ENCODE measurements at regions not wholly inside any gene's neighbourhood (a gene's known extent, or its start where the extent isn't known, plus 50 kb on each side); places are given as distances from the start of the nearest gene placed in this dataset.

DNA sequence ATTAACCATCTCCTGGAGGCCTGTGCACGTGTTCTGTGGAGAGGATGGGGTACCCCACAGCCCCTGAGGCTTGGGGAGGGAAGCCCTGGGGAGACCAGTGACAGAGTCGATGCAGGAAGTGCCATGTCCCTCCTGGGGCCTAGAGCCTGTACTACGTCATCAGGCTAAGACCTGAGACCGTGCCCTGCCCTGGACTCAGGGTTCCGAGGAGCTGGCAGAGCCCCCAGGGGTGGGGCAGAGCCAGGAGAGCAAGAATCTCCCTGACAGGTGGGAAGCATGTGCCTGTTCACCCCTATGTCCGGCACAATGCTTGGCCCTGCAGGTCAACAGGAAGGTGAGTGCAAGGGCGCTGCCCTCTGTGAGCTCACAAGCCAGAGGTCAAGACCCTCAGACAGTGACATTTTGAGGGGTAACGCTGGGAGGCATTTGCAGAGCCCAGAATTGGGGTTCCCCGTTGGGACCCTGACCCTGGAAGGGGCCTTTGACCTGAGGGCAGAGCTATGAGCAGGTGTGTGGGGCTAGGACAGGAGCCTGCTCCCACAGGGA is 781.6 kb downstream of the BRD1 start:
- no peak for DNase-seq

DNA sequence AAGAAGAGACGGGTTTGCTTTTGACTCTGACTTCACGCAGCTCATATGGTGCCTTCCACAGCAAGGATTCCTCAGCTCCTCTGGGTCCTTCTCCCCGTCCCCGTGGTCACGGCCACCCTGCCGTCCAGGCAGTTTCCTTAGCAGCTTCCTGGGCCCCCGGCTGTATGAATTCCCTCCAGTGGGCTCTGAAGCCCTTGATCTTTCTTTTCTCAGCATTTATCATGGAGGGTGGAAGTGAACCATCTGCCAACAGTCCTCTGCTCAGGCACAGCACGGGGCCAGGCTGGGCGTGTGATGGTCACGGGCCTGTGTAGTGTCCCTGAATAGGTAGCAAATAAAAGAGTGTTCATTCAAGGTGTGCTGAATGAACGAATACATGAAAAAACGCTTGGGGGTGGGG is 782.4 kb downstream of the BRD1 start:
- no peak for DNase-seq

GRCh38 chr22:49044776-49045175 is 782.9 kb downstream of the BRD1 start:
- no peak for DNase-seq

DNA sequence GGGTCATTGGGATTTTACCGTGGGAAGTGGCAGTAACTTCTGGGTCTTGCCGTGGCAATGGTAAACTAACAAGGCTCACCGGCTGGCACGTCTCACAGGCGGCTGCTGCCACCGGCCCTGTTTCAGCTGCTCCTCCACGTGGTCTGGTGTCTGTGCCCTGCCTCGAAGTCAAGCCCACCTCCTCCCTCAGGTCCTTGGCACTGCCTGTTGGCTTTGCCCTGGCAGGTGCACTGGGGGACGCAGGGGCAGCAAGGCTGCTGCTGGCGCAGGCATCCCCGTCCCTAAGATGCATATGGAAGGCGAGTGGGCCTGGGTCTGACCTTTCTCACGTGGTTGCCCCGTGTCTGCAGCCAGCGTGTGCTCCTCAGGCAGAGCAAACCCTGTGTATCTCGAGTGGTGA is 783.6 kb downstream of the BRD1 start:
- DNase-seq: no peak

- DNase-seq: no peak
Measured at GRCh38 chr22:49042877-49043859, 784.5 kb downstream of the BRD1 start.

DNA sequence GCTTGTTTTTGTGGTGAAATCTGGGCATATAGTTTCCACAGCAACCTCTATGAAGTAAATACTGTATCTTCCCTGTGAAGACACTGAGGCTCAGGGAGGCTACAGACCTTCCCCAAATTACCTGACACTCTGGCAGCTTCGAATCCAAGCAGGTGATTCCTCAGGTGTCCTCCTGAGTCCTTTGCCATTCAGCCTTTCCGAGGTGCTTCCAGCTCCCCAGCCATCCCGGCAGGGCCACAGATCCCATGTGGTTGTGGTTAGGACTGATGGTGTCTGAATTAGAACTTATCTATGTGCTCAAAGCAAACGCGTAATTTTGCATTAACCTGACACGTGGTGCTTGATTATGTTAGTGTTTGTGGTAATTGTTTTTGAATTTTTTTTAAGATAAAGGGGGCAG is 785.6 kb downstream of the BRD1 start:
- DNase-seq: no peak

GRCh38 chr22:49040754-49041467 is 786.8 kb downstream of the BRD1 start:
- DNase-seq: no peak

GRCh38 chr22:49040111-49040510 is 787.6 kb downstream of the BRD1 start:
- no peak for DNase-seq

- no peak for DNase-seq
Measured at GRCh38 chr22:49039625-49040024, 788.0 kb downstream of the BRD1 start.

DNA sequence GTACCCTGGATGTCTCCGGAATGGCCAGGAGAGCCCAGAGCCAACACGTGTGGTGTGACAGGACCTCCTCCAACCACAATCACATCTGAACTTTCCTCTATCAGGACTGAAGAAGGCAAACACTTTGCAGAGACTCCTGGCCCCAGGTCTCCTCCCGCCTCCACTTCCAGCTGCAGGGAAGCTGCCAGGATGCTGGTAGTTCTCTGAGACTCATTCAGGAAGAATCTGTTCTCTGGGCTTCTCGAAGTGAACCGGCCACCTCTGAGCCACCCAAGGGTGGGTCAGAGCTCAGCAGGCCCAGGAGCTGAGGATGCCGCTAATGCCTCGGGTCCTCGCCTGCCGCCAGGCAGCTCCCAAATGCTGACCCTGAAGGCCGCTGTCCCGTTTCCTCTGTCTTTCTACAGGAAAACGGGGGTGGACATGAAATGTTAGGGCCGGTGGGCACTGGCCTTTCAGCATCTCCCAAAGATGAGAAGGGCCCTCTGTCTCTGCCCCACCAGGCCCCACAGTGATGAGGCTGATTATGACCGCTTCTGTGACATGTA is 789.9 kb downstream of the BRD1 start:
- no peak for DNase-seq

GRCh38 chr22:49036513-49036912 is 791.2 kb downstream of the BRD1 start:
- no peak for DNase-seq

- DNase-seq: no peak
Measured at GRCh38 chr22:49035818-49036457, 791.7 kb downstream of the BRD1 start.

- DNase-seq: no peak
Measured at GRCh38 chr22:49034836-49035817, 792.5 kb downstream of the BRD1 start.

DNA sequence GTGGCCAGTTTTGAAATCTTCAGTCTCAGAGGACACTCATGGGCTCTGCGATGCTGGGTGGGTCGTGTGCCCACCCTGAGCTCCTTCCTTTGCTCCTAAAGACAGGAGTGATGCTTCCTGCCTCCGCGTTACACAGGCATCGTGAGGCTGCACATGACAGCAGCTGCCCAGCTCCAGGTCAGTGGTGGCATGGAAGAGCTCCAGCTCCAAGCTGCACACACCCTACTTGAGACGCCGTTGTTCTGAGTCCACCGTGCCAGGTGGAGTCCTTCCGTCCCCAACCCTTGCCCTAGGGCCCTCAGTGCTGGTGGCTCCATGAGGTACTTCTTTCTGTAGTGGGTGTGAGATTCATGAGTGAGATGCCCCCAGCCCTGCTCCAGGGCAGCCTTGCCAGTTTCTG is 794.1 kb downstream of the BRD1 start:
- DNase-seq: no peak

DNA sequence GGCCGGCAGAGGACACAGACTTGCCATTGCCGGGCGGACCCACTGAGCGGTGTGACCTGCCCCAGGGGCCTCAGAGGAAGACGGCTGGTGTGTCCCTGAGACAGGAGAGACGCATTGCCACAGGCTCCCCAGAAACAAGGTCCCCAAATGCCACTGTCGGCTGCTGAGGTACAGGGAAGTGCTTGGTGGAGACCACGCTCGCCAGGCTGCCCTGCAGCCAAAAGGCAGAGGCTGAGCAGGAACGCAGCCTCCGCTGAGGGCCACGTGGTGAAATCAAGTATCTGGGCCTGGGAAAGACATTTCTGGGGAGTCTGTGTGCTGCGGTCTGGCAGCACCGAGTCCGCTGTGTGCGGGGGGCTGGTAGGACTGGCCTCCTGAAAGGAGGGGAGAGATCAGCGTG is 794.9 kb downstream of the BRD1 start:
- DNase-seq: no peak

GRCh38 chr22:49031746-49032330 is 795.8 kb downstream of the BRD1 start:
- DNase-seq: no peak

GRCh38 chr22:49028111-49028510 is 799.6 kb downstream of the BRD1 start:
- DNase-seq: no peak

DNA sequence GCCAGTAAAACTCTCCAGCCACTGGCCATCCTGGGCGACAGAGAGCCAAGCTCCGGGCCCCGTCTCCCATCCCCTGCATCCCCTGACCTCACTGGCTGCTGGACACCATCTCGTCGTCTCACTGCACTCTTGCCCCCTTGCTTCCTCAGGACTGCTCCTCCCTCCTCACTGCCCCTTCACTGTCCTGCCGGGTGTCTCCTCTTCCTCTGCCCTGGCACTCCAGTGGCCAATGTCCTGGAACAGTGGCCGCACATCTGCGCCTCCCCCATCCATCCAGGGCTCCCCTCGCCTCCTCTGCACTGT is 800.4 kb downstream of the BRD1 start:
- no peak for DNase-seq

DNA sequence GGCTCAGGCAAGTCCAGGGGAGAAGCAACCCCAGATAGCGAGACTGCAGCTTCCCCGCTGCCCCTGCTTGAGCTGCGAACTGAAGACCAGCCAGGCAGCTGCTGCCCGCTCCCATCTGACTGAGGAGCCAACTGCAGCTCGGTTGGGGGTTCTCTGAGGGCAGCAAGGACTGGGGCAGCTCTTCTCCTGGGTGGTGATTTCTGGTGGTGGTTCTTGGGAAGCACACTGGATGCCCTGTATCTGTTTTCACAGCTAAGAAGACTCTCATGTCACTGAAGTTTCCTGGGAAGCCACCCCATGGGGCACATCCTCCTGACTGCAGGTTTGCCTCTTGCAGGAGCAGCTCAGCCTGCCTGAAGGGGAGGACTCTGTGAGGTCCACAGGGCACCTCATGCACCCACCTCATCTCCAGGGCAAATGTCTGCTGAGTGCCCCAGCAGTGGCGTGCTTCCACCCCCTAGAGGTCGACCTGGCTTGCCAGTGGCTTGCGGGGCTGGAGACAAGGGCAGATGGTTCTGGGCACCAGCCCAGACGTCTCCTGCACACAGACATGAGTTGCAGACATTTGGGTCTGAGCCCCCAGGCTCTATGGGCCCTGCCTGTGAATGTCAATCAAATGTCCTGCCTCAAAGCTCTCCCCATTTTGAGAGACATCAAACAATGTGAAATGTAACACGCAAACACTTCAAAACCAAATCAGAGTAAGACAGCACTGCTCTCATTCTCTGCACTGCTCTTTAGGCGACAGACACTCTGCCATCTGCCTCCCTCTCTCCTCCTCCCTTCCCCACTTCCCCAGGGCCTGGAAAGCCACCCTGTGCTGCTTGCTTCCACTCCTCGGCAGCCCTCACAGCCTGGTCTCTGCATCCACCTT is 800.9 kb downstream of the BRD1 start:
- no peak for DNase-seq

GRCh38 chr22:49025791-49026493 is 801.7 kb downstream of the BRD1 start:
- no peak for DNase-seq

Measured in inflammatory macrophage treated with lipopolysaccharide for 4 hours (primary cell).